GM23248 (cell line): ENCODE measurements at regions not wholly inside any gene's neighbourhood (a gene's known extent, or its start where the extent isn't known, plus 50 kb on each side); places are given as distances from the start of the nearest gene placed in this dataset. TPM values are rescaled to one million over a fixed set of nuclear protein-coding genes. Genes with fewer than 3 reads are reported as not detected.

Experiments
- DNase-seq: peaks from one replicate; pipeline ENCODE4 v3.0.0-alpha.2; 2015
- H2AFZ ChIP-seq: fragments of 200-600 bp; sonication (generic); 2 replicates; pipeline ENCODE4 v1.6.1; 2016; ENCODE audit warnings: antibody characterized with exemption
- H3F3A ChIP-seq: fragments of 200-600 bp; sonication (generic); 2 replicates; pipeline ENCODE4 v1.6.1; 2016; ENCODE audit warnings: mild to moderate bottlenecking, antibody characterized with exemption, mixed run types; ENCODE audit not compliant: insufficient read depth
- H3K27ac ChIP-seq: fragments of 200-600 bp; sonication (generic); 2 replicates; pipeline ENCODE4 v1.5.1; 2016; ENCODE audit warnings: mild to moderate bottlenecking
- H3K27me3 ChIP-seq: fragments of 200-600 bp; sonication (generic); replicated peaks from 2 replicates; pipeline ENCODE4 v1.6.1; 2016; ENCODE audit warnings: mild to moderate bottlenecking; ENCODE audit not compliant: insufficient read depth
- H3K36me3 ChIP-seq: fragments of 200-600 bp; sonication (generic); 2 replicates; pipeline ENCODE4 v1.6.1; 2016; ENCODE audit warnings: low read depth, mild to moderate bottlenecking
- H3K4me1 ChIP-seq: fragments of 200-600 bp; sonication (generic); 2 replicates; pipeline ENCODE4 v1.6.1; 2016; ENCODE audit warnings: mild to moderate bottlenecking; ENCODE audit not compliant: insufficient read depth
- H3K4me2 ChIP-seq: fragments of 200-600 bp; sonication (generic); one replicate; pipeline ENCODE4 v1.6.1; 2016; ENCODE audit warnings: mild to moderate bottlenecking; ENCODE audit not compliant: unreplicated experiment
- H3K4me3 ChIP-seq: fragments of 200-600 bp; sonication (generic); 2 replicates; pipeline ENCODE4 v1.5.1; 2016; ENCODE audit warnings: mild to moderate bottlenecking
- H3K79me2 ChIP-seq: fragments of 200-600 bp; sonication (generic); 2 replicates; pipeline ENCODE4 v1.6.1; 2016; ENCODE audit warnings: mild to moderate bottlenecking; ENCODE audit not compliant: insufficient read depth
- H3K9ac ChIP-seq: fragments of 200-600 bp; sonication (generic); 2 replicates; pipeline ENCODE4 v1.6.1; 2016; ENCODE audit warnings: mild to moderate bottlenecking
- H3K9me2 ChIP-seq: fragments of 200-600 bp; sonication (generic); 2 replicates; pipeline ENCODE4 v1.6.1; 2016; ENCODE audit warnings: mixed run types, mild to moderate bottlenecking, moderate library complexity; ENCODE audit not compliant: insufficient read depth
- H3K9me3 ChIP-seq: fragments of 200-600 bp; sonication (generic); one replicate; pipeline ENCODE4 v1.6.1; 2017; ENCODE audit warnings: low read depth
- H4K20me1 ChIP-seq: fragments of 200-600 bp; sonication (generic); 2 replicates; pipeline ENCODE4 v1.6.0; 2016; ENCODE audit not compliant: insufficient read depth
- EZH2 ChIP-seq: fragments of 200-600 bp; sonication (generic); IDR thresholded peaks from 2 replicates; pipeline ENCODE4 v1.6.1; 2018; ENCODE audit warnings: antibody characterized with exemption, mild to moderate bottlenecking; ENCODE audit not compliant: insufficient read depth, poor library complexity, severe bottlenecking
- EZH2phosphoT487 ChIP-seq: fragments of 200-600 bp; sonication (generic); IDR thresholded peaks from 2 replicates; pipeline ENCODE4 v1.6.1; 2018; ENCODE audit warnings: antibody characterized with exemption, moderate library complexity, mild to moderate bottlenecking, low read depth; ENCODE audit not compliant: insufficient read depth
- WGBS, 2 experiments: methylation state at CpG; one replicate each; pipeline ENCODE4 v1.1.6; 2015 to 2017; ENCODE audit warnings: low lambda C conversion rate in 2 of 2, low coverage in 1 of 2; ENCODE audit errors: missing lambda C conversion rate in 2 of 2; 5-methylcytosine and 5-hydroxymethylcytosine counted together
- in situ Hi-C: fragments of 300-500 bp; cut with MboI; formaldehyde crosslinking; loops from 2 replicates; pipeline ENCODE4 v1.15.0; 2020
- small RNA-seq: library from RNA; depleted of rRNA; stranded (forward); fragments of <200 nt; gene quantifications from one replicate; pipeline ENCODE3, GENCODE V24; 2014; ENCODE audit warnings: low read depth, low replicate concordance

GRCh38 chr18:75480487-75480886 is 53.0 kb upstream of the SMIM21 start:
- Histone ChIP-seq H3K9me3 (peaks cover 4% of the 10 kb centered on the region), H3K9me2 (no peaks in the 10 kb centered on the region), H3F3A (peaks cover 7% of the 10 kb centered on the region), H3K27ac (no peak overlapping the region), H3K27me3 (no peaks in the 10 kb centered on the region), H2AFZ (no peak overlapping the region), H3K36me3 (no peaks in the 10 kb centered on the region), H3K4me1 (peaks cover 4% of the 10 kb centered on the region; the same call in 1 of the 2 replicates), H3K4me3 (no peak overlapping the region), H3K9ac (no peak overlapping the region), H4K20me1 (no peaks in the 10 kb centered on the region), H3K4me2 (no peak overlapping the region), H3K79me2 (no peaks in the 10 kb centered on the region)
- DNase-seq = no peak
- in situ Hi-C loops = loop anchor here (10.0 kb wide), 1 partner anchor 816 kb away; no protein-coding TSS in a partner anchor
- TF ChIP-seq EZH2phosphoT487 (no peak), EZH2 (no peak)
- 96 to 97% methylated on average over 2 of the region's 2 CpGs for WGBS, 2 experiments

- H3K4me3 ChIP-seq = no peak overlapping the region
- peaks cover 4% of the 10 kb centered on the region for H3K9me3 ChIP-seq
- DNase-seq = peak; percentile 69
- WGBS, 2 experiments = 67% methylated on average over 8 of the region's 8 CpGs
- H3K4me1 ChIP-seq = peaks cover 15% of the 10 kb centered on the region
- in situ Hi-C loops = no loop called here
- no peak overlapping the region for H2AFZ ChIP-seq
- no peak overlapping the region for H3K27ac ChIP-seq
- H3K79me2 ChIP-seq = no peaks in the 10 kb centered on the region
- no peaks in the 10 kb centered on the region for H4K20me1 ChIP-seq
- TF ChIP-seq EZH2phosphoT487 (no peak), EZH2 (no peak)
- no peak overlapping the region for H3K4me2 ChIP-seq
- H3K9me2 ChIP-seq = no peaks in the 10 kb centered on the region
- H3K27me3 ChIP-seq = no peaks in the 10 kb centered on the region
- H3K36me3 ChIP-seq = no peaks in the 10 kb centered on the region
- H3K9ac ChIP-seq = no peak overlapping the region
- peaks cover 15% of the 10 kb centered on the region for H3F3A ChIP-seq
Observed at GRCh38 chr18:75478996-75479880, 51.7 kb upstream of the SMIM21 start.

- in situ Hi-C loops = no loop called here
- WGBS, 2 experiments = 87 to 92% methylated on average over 1 of the region's 1 CpG
- Histone ChIP-seq H3K9me3 (peaks cover 4% of the 10 kb centered on the region), H3K27me3 (no peaks in the 10 kb centered on the region), H2AFZ (no peak overlapping the region), H3K4me1 (peaks cover 24% of the 10 kb centered on the region), H4K20me1 (no peaks in the 10 kb centered on the region), H3K9me2 (no peaks in the 10 kb centered on the region), H3K9ac (no peak overlapping the region), H3K36me3 (no peaks in the 10 kb centered on the region), H3K4me3 (no peak overlapping the region), H3K27ac (no peak overlapping the region), H3K4me2 (no peak overlapping the region), H3K79me2 (no peaks in the 10 kb centered on the region), H3F3A (peaks cover 15% of the 10 kb centered on the region)
- TF ChIP-seq EZH2 = no peak
- DNase-seq = peak; percentile 15
Observed at GRCh38 chr18:75477900-75478299, 50.4 kb upstream of the SMIM21 start.

Small RNA genes lying in the stretch of these regions (small RNA-seq; reads per million reads assigned to genes)
- not detected for gene AC021506.2
